ENCODE measurements at regions not wholly inside any gene's neighbourhood (a gene's known extent, or its start where the extent isn't known, plus 50 kb on each side); places are given as distances from the start of the nearest gene placed in this dataset.
A peak's percentile ranks its signal among the peaks of the same experiment; 100 is the strongest.

DNA sequence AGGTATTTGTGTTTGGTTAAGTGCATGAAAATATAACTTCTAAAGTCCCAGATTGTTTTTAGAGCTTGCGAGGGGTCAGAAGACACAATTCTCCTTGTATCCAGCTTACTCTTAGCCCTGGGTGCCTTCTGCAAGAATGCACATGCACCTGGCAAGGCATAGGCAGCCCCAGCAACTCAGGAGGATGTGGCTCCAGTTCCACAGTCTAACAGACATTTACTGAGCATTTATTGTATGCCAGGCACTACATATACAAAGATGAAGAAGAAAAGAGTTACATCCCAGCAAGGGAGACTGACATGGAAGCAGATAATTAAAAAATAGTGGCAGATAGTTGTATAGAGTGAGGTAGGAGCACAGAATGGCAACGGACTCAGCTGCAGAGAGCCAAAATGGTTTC is 101.1 kb upstream of the FRY start:
- no peak for DNase-seq

DNA sequence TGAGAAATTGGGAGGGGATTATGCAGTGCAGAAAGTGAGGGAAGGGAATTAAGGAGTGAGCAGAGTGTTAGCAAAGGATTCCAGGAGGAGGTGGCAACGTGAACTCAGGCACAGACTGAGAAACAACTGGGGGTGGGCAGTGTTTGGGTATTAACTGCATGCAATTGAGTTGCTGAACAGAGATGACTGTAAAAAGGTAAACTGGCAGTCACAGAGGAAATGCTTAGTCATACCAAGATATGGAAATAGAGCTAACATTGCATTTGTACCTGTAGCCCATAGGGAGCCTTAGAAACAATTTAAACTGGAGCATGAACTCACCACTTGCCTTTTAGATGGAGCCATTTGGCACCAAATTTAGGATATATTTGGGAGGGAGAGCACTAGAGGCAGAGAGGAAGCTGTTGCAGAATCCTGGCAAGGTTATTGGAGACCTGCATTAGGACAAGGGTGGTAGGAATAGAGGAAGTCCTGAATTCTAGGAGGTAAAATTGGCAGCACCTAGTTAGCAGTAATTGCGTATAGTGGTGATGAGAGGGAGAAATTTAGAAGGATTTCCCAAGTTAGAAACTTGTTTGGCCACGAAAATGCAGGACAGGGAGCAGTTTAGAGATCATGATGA is 100.6 kb upstream of the FRY start:
- DNase-seq, result no peak

DNA sequence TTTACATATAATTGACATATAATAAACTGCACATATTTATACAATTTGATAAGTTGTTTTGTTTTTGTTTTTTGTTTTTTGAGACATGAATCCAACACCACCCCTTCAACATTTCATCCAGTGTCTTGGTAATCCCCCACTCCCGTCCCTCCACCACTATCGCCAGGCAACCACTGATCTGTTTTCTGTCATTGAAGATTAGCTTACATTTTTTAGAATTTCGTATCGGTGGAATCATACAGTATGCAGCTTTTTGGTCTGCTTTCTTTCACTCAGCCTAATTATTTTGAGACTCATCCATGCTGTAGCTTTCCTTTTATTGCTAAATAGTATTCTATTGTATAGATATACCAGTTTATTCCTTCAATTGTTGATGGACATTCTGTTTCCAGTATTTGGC is 94.1 kb upstream of the FRY start:
- DNase-seq, result no peak

DNA sequence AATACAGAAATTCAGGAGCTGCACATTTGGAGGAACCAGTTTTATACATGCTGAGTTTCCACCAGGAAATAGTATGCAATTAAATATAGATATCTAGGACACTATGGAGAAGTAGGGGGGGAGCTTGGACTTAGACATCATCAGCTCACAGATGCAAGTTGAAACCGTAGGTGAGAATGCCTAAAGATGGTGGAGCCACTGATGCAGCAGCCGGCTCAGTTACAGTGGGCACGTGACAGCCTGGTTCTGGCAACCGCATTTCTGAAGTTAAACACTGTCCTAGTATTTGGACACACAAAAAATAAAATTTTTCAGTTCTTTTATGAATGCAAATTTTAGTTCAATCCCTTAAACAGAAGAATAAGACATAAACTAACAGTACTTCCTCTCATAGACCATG is 91.5 kb upstream of the FRY start:
- DNase-seq, result no peak

DNA sequence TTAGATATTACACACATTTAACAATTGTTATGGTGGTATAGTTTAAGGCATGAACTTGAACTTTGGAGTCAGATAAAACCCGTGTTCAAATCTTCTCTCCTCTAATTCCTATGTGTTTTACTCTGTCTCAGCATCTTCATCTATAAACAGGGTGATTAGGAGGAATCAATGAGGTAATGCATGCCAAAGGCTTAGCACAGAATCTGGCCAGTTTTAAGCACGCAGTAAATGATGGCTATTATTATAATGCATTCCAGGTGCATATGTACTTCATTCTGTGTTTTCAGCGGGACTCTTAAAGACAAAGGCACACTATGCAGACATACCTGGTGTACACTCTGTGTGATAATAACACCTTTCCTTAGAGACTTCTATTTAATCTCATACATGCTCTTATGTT is 88.0 kb upstream of the FRY start:
- DNase-seq, result peak; percentile 7

DNA sequence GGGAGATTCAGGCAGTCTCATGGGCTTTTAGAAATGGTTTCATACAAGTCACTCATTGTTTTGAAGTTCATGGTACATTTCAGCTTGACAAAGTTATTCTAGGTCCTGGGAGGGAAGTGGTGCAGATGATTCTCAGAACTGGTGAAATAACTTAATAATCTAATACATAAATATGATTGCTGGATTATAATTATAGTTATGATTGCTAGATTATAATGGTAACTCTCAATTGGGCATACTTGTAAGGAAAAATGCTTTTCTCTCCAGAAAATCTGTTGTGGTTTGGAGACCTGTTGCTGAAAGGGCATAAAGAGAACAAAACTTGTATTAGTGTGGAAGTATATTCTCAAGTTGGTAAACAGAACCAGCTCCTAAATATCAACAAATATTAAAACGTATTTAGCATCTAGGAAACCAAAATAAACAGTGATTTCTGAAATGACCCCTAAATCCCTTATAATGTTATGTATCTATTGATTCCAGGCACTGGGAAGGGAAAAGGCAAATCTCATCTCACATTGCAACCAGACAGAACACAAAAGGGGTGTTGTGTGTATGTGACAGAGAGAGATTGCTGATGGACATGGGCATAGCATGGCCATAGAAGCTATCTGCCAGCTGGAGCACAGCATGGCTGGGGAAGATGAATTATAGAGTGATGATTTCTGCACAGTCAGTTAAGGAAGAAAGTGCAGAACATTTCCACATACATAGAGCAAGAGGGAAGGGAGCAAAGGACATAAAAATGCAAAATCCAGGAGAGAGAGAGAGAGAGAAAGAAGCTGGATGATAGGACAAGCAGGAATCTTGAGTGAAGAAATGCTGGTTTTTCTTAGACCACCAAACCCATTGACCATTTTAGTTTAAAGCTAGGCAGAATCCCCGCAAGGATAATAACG is 87.1 kb upstream of the FRY start:
- no peak for DNase-seq

DNA sequence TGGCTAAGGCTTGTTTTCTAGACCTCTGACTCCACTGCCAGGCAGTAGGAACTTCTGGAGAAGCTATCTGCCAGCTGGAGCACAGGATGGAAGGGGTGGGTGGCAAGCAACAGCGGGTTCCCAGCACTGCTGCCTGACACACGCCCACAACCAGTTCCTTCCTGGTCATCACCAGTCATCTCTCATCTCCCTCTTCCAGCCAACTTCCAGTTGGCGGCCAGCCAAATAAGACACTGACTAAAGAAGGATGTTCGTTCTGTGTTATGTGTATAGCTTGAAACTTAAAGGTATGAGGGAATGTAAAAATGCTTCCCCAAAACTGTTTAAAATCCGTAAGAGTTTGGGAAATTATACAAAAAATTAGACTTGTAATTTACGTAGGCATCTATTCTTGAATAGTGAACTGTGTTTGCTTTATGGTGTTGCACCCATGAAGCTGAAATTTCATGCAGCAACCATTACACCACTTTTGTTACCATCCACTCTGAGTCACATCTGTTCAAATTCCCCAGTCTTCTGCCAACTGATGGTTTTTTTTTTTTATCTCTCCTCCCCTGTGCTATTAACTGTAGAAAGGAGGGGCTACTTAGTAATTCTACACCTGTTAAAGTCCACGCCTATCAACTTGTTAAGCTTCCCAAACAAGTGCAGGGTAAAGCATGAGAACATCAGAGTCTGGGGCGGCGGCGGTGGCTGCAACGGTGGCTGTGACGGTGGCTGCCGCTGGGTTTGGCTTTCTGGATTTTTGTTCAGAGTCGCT is 86.2 kb upstream of the FRY start:
- DNase-seq, result peak; percentile 6

DNA sequence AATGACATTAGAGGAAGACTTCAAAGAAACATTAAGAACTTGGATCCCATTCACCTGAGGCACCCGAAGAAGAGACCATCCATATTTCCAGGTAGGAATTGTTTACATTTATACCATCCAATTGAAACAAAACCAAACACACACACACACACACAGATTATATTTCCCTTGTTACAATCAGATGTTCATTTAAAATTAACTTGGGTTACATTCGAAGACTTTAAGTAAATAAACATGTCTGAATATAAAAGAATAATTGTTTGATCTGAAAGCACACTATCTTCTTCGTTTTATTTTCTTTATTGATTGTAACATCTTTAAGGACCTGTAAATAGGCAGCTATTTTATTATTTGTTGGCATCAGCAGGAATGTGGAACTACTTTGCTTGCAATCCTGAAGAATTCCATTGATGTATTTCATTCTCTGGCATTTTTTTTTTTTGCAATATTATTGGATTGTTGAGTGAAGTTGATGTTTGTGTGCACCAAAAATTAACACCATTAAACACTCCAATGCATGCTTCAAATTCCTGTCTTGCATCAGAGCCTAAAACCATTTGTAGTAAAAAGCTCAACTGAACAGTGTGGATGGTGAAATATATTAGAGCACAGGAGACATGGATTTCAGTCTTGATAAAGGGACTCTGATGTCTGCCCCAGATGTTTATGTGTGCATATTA is 85.3 kb upstream of the FRY start:
- no peak for DNase-seq

DNA sequence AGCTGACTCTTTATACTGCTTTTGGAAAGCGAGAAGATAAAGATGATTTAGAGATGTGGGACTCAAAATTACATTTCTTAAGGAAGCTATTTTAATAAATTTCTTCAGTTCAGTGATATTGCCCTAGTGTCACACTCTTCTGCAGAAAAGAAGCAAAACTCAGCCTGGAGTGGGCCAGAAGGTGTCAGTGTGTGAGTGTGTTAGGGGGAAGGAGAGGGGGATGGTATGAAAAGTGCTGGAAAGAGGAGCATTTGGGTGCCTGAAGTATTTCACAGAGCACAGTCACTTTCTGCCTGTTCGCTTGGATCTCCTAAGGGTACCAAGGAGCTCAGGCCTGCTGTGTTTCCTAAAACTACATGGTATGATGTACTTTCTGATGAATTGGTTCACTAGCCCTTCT is 84.5 kb upstream of the FRY start:
- DNase-seq, result no peak

DNA sequence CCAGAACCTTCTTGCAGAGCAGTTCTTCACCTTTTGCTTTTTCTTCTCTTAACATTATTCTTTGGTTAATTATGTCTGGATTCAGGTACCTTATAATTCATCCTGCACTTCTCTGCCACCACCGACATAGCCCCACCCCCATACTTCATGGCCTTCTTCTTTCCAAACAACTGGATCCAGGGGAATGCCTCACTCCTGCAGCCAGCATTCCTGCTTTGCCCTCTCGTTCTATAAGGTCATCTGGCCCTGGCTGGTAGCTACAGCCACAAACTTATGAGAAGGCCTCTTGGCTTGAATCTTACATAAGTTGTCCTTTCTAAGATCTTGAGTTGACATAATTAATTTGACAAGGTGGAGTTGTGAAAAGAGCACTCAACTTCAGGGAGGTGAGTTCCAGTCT is 84.1 kb upstream of the FRY start:
- no peak for DNase-seq

DNA sequence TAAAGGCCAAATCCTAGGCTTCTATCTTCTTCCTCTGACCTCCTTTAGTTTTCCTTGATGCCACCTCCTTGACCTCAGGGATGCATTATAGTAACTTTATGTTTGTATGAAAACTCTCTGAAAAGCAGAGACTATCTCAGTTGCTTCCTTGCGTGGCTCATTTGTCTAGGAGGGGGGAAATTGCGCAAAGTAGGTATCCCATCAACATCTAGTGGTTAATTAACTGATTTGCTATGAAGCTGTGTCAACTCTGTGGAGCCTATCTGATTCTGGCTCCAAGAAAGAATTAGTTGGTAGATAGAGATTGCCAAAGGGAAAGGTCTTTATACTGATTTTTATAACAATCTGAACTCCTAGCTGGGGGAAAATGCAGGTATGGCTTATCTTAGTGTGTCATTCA is 82.1 kb upstream of the FRY start:
- no peak for DNase-seq

DNA sequence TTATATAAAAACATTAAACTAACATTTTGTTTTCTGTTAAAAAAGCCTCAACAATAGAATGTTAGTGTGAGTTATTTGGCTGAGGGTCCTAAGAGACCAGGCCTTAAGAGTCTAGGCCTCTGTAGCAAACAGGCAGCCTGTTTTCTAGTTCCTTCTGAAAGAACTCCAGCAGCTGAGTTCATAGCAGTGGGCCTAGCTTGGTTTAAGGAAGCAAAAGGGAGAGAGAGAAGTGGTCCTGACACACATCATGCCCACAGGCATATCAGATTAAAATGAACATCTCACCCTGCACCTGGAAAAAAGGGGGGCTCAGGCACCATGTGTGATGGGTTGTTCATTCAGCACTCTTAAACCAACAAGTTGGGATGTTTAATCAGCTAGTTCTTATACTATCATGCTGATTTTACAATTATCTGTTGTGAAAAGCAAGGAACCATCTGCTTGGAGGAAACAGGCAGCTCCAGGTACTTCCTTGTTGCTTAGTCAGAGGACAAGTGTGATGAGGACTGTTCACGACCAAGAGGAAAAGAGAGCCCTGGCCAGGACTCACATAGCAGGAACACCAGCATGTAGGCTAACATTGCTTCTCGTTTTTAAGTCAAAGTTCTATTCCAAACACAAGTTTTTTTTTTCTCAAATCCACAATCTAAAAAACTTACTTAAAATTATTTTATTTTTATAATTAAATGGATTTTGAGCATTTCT is 81.3 kb upstream of the FRY start:
- no peak for DNase-seq

DNA sequence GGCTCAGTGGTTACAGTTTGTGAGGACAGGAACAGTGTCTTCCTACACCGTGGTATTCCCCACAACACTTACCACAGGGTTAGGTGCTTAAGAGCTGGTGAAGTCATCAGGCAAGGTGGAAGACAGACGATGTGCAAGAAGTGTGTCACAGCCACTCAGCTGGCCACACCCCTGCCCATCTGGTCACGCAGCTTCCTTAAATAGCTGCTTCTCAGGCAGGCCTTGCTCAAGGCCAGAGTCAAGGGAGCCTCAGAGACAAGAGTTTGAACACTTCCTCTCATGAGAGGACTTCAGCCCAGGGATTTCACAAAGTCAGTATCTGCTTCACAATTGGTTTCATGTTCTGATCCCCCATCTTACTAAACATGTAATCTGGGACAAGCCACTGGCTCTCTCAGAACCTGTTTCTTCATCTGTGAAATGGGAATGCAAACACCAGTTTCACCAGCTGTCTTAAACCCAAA is 80.3 kb upstream of the FRY start:
- DNase-seq, result no peak

DNA sequence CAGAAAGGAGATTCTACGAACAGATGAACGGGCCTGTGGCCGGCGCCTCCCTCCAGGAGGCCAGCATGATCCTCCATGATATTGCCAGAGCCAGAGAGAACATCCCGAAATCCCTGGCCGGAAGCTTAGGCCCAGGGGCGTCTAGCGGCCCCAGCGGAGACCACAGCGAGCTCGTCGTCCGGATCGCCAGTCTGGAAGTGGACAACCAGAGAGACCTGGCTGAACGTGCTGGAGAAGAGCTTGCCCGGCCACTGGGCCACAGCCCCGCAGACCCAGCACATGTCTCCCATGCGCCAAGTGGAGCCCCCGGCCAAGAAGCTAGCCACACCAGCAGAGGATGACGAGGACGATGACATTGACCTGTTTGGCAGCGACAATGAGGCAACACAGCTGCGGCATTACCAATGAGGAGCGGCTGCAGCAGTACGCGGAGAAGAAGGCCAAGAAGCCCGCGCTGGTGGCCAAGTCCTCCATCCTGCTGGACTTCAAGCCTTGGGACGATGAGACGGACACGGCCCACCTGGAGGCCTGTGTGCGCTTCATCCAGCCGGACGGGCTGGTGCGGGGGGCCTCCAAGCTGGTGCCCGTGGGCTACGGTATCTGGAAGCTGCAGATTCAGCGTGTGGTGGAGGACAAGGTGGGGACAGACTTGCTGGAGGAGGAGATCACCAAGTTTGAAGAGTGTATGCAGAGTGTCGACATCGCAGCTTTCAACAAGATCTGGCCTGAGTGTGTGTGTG is 78.8 kb upstream of the FRY start:
- no peak for DNase-seq

DNA sequence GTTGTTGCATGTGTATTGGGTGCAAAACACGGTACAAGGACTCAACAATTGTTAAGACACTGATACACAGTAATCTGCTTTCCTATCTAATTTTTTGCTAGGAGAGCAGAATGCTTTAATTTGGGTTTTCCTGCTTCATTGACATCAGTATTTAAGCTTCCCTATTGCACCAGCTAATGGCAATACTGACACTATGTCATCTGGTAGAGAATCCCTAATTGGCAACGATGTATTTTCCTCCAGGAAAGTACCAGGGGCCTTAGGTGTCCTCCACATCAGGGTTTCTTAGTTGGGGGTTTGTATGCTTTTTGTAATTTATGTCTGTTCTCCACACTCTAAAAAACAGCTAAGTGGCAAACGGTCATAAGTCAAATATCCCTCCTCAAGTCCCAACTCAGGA is 76.5 kb upstream of the FRY start:
- no peak for DNase-seq

DNA sequence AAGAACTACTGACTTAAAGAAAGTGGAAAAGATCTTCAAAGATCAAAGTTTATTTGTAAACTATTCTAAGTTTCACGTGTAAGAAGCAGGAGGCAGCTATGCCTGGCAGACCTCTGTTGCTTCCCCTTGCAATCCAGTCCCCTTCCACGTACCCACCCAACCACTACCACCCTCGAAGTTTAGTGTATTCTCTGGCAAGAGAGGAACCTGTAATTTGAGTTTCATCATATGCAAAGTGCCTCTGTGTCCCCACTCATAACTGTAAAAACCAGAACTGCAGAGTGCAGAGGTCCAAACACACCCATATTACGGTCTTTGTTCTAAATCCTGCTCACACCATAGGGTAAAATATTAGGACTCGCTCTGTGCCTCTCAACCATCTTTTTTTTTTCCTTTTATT is 75.8 kb upstream of the FRY start:
- DNase-seq, result no peak

DNA sequence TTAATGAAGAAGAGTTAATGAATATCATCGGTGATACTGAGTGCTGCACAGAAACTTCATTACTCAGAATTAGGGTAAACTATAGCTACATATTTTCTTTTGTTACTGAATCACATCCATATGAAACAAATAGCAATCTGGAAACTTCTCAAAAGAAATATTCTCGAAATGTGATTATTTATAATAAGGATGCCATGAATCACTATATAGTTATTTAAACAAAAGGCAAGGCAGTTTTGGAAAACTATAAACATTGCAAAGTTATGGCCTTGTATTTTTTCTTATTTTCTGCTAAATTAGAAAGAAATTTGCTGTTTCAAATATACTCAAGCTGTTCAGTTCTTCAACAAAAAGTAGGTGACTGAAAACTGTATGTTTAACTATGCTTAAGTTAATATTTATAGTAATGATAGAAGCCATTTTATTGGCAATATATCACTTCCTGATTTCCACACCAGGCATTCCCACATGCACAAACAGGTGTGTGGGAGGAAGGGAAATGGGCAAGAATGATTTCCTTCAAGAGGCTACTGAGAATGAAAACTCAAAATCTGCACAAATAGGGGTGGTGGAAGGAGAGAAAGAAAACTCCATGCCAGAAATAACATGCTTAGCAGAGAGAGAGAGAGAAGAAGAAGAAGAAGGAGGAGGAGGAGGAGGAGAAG is 74.5 kb upstream of the FRY start:
- DNase-seq, result no peak

DNA sequence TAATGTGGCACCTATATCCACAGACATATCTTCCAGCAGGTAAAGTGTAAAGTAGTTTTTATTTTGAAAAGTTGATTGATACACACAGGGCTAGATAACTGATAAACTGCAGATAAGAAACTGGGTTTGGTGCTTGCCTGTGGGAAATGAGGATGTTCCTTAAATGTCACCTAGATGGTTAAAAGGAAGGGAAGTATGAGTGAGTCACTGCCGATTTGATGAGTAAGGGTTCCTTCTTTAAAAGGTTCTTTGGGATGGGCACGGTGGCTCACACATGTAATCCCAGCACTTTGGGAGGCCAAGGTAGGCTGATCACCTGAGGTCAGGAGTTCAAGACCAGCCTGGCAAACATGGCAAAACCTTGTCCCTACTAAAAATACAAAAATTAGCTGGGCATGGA is 73.8 kb upstream of the FRY start:
- no peak for DNase-seq

DNA sequence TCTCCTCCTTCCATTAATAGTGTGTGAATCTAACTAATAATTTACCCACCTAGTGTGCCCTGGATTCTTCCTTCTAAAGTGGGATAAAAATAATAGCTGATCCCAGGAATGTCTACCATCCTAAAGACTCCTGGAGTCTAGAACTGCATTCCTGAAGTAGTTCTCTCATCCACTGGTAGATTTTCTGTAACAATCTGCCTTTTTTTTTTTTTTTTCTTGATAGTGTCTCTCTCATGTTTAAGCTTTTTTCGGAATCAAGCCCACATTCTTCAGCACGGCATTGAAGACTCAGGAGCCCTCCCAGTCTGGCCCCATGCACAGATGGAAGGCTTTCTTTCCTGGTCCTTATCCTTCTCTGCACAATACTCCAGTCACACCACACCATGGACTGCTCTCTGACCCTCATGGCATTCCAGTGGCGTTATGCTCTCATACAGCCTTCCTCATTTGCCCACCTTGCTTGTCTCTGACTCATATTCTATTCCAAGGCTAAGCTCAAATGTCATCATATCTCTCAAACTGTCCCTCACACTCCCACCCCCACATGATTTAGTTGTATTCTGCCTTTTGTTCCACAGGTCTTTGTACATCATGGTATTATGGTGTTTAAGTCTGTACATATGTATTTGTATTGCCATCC is 68.7 kb upstream of the FRY start:
- DNase-seq, result no peak

DNA sequence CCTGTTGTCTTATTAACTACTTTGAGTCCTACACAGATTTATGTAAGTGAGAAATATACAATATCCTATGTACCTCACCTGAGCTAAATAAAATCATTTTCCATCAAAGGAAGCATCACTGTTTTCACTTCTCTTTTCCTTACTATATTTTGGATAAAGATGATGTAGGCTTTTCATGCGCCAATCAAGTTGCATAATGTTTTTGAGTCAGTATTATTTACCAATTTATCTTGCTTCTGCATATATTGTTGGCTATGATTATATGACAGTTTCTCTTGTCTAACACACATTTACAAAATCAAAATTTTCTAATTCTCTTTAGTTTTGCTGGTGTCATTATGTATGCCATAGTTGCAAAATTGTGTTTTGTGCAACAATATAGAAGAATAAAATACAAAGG is 67.9 kb upstream of the FRY start:
- DNase-seq, result no peak

DNA sequence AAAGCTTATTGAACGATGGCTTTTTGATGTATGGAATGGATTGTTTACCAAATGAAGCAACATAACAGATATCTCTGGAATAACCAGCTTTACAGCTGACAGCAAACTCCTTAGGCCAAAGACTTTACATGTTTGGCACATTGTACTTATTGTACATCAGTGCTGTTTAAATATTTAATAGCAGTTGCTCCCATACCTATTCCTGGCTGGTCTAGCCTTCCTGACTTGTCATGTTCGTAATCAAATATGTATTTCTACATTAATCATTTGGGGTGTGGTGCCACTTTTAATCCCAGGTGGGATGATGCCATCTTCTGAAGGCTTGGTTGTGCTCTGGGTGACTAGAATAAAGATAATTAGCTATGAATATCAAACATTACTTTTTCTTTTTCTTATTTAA is 67.4 kb upstream of the FRY start:
- DNase-seq, result no peak

All from NCI-H1417 treated with DMSO at 0.1 percent for 48 hours (cell line).